ENCODE measurements at regions not wholly inside any gene's neighbourhood (a gene's known extent, or its start where the extent isn't known, plus 50 kb on each side); places are given as distances from the start of the nearest gene placed in this dataset.

DNA sequence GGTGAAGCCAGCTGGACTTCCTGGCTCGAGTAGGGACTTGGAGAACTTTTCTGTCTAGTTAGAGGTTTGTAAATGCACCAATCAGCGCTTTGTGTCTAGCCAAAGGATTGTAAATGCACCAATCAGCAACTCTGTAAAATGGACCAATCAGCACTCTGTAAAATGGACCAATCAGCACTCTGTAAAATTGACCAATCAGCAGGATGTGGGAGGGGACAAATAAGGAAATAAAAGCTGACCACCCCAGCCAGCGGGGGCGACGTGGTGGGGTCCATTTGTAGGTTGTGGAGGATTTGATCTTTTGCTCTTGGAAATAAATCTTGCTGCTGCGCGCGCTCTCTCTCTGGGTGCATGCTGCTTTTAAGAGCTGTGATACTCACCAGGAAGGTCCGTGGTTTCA, 202.9 kb downstream of the MIAT start:
- TF ChIP-seq GATA2 (IDR thresholded peaks at IDR 0.05; ENCODE audit: low read depth, low read length) (no peak), GATA3 (IDR thresholded peaks at IDR 0.05; ENCODE audit: low read depth, low read length) (no peak)
